MM.1S (cell line): ENCODE measurements at regions not wholly inside any gene's neighbourhood (a gene's known extent, or its start where the extent isn't known, plus 50 kb on each side); places are given as distances from the start of the nearest gene placed in this dataset.

Experiments
- EZH2 ChIP-seq: fragments of 300-600 bp; sonication (generic); optimal IDR thresholded peaks from 2 replicates; pipeline ENCODE3; 2017; ENCODE audit warnings: low read depth, mild to moderate bottlenecking, antibody characterized with exemption, low read length, mixed read lengths
- TF ChIP-seq, protein P1 (sequence below): fragments of 300-600 bp; sonication (generic); IDR thresholded peaks from 2 replicates; pipeline ENCODE4 v1.5.1; 2016; ENCODE audit warnings: antibody characterized with exemption, low read length, mixed read lengths

- no peak for TF ChIP-seq EZH2
- TF ChIP-seq, protein P1, sequence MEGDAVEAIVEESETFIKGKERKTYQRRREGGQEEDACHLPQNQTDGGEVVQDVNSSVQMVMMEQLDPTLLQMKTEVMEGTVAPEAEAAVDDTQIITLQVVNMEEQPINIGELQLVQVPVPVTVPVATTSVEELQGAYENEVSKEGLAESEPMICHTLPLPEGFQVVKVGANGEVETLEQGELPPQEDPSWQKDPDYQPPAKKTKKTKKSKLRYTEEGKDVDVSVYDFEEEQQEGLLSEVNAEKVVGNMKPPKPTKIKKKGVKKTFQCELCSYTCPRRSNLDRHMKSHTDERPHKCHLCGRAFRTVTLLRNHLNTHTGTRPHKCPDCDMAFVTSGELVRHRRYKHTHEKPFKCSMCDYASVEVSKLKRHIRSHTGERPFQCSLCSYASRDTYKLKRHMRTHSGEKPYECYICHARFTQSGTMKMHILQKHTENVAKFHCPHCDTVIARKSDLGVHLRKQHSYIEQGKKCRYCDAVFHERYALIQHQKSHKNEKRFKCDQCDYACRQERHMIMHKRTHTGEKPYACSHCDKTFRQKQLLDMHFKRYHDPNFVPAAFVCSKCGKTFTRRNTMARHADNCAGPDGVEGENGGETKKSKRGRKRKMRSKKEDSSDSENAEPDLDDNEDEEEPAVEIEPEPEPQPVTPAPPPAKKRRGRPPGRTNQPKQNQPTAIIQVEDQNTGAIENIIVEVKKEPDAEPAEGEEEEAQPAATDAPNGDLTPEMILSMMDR = no peak
These were observed 123.0 kb upstream of the C11orf58 start for GRCh38 chr11:16615480-16615879.
